Hypothalamus (tissue), 51 donors: ENCODE measurements at regions not wholly inside any gene's neighbourhood (a gene's known extent, or its start where the extent isn't known, plus 50 kb on each side); places are given as distances from the start of the nearest gene placed in this dataset.

ENCODE experiments used
- DNase-seq, 51 donors: peaks; one replicate each; lab custom pipeline; 2025; lab: John Stamatoyannopoulos, UW

DNA sequence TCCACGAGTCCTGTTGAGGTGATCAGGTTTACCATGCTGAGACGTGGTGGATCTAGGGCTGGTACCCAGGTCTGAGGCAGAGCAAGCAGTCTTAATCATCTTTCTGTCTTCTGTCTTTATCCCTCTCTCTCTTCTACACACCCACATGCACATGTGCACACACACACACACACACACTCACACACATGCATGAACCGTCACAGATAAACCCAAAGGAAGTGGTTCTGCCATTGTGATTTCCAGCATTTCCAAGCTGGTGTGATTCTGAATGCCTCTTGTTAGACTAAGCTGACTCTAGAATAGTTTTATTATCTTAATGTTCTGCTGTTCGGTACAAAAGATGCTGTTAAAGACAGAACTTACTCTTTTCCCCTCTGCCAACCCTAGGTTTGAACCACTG, 411.8 kb upstream of the SALL1 start:
- no peak for DNase-seq

DNA sequence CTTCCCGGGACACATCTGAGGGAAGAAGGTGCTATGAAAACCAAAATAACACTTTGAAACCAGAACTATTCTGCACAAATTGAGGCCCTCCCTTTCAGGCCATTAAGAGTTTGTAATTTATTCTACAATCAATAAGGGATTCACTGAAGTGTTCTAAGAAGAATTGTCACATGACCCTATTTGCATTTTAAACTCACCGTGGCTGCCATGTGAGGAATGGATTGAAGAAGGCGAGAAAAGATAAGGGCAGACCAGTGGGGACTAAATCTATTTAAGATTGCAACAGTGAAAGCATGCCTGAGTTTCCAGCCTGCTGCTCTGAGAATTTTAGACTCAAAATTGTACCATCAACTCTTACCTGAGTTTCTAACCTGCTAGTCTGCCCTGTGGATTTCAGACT, 408.8 kb upstream of the SALL1 start:
- no peak for DNase-seq

DNA sequence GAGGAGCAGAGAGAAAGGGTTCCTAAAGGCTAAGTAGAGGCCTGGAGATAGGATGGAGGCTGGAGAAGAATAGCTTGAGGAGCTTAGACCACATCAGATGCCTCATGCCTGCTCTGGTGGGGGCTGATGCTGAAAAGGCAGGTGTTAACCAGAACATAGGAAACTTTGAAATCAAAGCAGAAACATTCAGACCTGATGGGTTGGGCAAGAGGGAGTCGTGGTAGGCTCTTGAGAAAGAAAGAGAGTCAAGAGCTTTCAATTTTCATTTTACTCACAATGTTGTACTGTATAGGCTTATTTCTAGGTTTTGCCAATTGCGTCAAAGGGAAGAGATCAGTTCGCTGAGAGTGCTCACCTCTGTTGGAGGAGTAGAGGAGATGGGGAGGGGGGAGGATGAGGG, 406.6 kb upstream of the SALL1 start:
- no peak for DNase-seq

DNA sequence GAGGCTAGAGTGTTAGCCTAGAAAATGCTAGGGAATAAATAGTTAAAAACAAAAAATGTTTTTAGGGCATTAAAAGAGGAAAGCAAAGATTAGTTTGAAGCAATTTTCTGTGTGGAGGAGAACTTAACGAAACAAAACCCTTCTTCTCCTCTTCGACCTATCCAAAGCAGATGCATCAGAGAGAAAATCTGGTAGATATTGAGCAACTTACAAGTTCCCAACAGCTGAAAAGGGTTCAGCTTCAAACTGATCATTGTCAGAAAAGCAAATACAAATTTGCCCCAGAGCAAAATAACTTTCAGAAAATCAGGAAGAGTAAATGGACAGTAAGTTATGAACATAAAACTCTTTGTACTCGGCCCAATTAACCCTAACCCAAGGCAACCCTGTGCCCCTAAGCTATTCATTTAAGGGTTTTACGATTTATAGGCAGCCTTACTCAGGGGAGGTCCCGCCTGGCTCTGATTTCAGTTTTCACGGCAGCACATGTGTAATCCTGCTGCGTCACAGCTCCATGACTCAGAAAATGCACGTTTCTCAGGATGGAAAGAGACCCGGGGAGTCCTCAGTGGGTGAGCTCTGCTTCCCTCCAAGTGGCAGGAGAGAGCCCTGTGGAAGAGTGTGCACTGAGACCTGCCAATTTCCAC, 405.7 kb upstream of the SALL1 start:
- no peak for DNase-seq

DNA sequence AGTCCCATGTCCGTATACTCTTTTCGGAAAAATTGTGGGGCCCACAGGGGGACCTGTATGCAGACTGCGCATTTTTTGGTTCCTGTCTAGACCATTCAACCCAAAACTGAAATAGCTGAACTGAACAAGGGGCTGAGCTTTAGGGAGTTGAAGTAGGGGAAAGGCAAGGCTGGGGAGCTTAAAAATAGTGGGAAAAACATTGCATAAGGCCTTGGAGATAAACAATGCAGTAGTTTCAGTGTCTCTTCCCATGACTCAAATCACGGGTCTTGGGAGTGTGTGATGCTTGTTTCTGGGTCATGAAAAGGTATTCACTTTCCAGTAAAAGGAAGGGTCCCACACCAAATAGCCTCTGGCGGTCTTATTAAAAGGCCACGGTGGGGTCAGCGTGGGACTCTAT, 402.8 kb upstream of the SALL1 start:
- no peak for DNase-seq

DNA sequence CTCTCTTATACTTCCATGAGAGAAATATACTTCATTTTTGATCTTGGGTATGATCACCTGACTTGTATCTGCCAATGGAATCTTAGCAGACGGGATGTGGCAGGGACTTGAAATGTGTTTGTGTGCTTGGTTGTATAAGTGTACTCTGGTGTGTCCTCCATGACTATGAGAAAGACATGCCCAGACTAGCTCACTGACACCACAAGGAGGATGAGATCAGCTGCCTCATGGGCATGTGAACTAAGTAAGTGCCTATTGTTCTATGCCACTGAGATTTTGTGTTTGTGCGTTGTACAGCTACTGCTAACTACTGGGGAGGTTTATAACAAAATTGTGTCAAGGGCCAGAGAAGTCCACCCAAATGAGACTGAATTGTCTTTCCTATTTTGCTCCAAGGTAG, 402.2 kb upstream of the SALL1 start:
- DNase-seq: no peak

DNA sequence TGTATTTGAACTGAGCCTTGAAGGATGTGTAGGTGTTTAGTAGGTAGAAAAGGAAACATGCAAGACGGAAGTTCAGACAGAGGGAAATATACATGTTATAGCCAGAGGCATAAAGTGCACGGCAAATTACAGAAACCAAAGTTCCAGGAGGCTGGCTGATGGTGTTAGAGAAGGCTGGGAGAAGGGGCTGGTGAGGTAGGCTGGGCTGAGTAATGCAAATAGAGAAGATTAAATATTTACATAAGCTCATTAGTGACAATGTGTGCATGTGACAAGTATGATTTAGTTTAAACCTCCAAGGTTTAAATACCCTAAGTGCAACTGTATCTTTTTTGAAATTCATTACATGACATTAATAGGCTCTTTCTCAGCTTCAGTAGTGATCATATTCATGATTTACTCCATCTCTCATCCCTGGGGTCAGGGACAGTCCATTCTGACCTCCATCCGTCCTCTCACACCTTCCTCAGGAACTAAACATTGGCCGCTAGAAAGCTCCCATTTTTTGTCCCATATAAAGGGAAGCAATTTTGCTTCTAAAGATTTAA, 399.8 kb upstream of the SALL1 start:
- DNase-seq: no peak

DNA sequence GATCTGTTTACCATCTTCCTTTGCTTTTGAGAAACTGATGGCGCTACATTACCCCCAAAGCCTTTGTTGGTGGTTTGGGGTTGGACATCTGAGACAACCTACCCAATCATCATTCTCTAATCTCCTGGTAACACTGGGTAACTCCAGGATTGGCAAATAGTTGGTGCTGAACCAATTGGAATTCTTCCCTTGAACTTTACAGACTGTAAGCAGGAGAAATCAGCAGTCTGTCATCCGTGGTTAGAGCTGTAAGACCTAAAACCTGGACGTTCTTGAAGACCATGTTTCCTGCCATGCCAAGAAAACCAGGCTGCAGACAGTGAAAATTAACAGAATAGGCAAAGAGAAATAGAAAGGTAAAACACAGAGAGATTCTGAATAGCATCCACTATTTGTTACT, 398.8 kb upstream of the SALL1 start:
- DNase-seq: no peak

DNA sequence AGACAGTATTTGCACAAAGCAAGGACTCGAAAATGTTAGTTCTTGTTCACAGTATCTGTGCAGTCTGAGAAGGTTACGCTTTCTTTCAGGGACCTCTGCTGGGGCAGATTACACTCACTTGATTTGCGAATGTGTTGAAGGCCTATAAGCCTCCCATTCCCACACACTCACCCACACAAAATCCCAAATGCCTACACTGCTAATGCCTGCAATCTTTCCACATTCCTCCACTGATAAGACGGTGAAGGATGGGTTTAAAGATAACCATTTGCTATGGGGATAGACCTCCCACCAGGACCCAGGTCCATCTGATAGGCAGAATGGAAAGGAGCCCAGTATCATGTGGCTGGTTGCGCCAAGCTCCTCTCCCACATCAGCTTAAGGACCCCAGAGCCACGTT, 394.9 kb upstream of the SALL1 start:
- DNase-seq: no peak

DNA sequence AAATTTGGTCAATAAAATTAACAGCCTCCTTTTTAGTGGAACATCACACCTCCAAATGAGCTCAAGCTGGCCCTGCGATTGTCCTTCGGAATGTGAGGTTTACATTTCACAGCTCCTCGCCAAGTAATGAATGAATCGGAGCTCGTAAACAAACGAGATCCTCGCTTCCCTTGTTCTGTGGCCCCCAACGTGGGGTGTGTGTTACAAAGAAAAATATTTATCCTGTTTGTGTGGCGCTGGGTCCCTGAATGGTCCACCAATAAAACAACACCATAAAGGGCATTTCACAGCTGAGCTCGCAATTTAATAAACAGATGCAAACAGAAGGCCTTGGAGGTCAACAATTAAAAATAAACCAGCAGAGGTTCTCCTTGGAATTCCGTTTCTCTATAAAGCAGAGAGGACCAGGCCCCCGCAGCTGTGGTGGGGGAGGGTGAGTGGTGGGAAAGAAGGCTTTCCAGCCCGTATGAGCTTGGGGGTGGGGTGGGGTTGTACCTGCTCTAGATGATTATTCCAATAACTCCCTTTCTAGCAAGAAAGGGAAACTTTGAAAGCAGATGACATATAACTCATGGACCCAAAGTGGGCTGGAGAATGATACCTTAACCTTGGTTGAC, 393.9 kb upstream of the SALL1 start:
- DNase-seq: no peak

DNA sequence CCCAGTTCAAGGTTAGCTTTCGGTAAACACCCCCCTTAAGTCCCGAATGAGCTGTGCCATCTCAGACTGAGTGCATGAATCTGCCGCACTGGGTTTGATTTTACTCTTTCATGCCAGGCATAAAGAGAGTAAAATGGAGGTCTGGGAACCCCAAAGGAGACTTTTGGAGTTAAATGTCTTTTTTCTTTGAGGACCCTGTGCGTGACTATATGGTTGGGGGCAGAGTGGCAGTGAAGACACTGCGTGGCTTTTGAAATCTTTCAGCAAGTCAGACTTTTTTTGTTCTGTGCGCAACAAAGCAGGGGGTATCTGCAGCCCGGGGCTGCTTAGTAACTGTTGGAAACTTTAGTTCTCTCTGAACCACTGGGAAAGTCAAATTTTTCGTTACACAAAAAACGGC, 392.9 kb upstream of the SALL1 start:
- DNase-seq: no peak

DNA sequence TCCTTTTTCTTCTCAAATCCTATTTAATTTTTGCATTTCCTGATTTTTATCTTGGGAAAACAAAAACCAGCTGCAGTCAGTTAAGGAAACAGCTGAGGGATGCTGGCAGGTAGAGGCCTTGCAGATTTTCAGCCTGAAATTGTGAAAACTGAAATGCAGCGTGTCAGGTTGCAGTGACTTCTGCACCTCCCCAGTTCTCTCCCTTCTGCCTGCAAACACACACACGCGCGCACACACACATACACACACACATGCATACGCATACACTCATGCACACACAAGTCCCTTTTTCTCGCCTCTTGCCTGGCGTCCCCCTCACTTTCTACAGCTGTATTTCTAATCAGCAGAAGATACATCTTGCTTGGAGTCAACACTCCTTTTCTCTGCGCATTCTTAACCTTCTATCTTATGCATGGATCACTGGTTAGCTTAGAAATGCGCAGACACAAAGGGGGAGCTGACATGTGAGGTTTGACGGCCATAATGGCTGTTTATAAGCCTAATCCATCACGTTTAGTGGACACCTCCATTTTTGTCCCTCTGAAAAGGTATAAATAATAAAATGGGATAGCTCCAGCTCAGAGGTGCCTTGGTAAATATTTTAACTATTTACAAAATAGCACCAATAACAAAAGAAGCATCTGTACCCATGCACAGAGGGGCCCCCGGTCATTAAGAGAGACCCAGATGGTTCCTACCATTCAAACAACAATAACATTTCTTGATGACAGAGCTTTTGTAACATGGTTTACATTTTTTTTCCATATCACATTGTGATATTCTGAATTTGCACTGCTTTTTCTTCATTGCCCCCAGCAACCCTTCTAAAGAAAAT, 392.1 kb upstream of the SALL1 start:
- DNase-seq: no peak

DNA sequence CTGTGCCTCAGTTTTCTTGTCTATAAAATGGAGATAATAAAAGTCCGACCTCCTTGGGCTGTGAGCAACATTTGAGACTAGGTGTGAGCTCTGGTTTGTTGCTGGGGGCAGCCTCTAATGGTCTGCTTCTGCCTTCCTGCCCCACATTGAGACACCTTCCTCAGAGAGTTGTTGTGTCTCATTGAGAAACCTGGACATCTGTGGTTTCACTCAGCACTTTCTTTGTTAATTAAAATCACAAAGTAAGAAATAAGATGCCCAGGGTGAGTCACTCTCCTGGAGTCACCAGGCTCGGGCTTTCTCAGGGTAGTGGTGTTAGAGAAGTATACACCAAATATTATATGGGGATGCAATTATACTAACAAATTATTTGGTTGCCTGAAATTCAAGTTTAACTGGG, 389.2 kb upstream of the SALL1 start:
- no peak for DNase-seq

DNA sequence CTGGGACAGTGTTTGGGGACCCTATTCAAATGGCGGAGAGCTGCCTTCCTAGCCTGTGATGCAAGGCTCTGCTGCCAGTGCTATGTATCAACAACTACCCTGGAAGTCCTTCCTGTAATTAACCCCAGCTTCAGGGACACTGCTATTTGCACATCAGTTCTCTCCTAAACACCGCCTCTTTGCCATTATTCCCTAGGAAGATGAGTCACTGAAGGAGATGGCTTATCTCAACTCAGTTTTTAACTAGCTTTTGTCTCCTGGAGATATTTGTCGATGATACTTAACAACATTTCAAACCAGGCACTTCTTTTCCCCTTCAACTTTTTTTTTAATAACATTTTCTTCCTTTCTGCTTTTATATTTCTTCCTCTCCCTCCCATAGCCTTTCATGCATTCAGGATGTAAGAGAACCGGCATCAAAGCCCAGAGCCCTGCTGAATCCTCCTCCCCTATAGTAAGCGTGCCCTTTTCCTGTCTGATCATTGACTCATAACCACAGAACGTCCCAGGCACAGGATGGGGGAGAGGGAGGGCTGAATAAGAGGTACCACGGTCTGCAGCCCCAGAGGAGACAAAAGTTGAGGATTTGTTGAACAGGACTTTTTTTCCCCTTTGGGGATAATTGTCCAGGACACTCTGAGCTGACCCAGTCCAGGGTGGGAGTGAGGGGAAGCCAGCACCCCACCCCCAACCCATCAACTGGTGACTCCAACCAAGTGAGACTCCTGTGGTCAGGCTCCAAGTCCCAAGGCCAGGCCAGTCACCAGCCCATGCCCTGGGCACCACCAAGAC, 387.8 kb upstream of the SALL1 start:
- DNase-seq: peak in 1 of 51 donors; percentile 14

DNA sequence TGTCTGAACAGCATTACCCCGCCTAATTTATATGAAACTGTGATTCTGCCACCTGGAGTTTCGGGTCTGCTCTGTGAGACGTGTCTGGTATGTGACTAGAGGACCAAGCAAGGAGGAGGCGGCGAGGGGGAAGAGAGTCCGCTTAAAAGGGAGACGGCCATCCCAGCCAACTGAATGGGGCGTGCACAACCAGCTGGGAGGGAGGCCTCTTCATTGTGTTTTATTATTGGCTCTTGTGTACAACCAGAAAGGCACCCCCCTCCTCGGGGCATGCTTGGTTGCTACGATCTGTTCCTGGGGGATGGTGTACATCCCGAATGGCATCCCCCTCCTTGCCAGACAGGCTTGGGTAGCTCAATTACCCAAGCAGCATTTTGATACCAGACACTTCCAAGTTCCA, 384.5 kb upstream of the SALL1 start:
- no peak for DNase-seq

DNA sequence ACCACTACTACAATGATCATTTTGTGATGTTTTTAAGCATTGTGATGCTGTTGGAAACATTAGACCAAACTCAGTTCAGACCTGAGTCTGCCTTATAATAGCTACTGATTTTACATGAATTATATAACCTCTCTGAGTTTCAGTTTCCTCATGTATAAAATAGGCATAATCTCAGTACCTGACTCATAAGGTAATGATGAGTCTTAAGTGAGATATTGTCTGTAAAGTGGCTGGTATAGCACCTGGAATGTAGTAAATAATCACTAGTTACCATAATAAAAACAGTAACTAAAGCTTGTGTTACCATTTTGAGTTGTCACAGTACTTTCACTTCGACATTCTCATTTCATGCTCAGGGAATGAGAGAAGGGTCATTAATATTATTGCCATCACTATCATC, 381.5 kb upstream of the SALL1 start:
- DNase-seq: no peak

DNA sequence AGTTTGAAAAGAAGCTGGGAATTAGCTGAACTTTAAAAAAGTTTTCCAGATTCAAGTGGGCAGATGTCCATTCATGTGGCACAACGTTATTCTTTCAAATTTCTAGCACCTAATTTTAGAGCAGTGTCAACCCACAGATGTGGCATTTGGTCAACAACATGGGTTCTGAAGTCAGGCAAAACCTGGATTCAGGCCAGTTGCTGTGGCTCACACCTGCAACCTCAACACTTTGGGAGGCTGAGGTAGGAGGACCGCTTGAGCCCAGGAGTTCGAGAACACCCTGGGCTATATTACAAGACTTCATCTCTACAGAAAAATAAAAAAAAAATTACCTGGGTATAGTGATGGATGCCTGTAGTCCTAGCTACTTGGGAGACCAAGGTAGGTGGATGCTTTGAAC, 380.2 kb upstream of the SALL1 start:
- DNase-seq: no peak

DNA sequence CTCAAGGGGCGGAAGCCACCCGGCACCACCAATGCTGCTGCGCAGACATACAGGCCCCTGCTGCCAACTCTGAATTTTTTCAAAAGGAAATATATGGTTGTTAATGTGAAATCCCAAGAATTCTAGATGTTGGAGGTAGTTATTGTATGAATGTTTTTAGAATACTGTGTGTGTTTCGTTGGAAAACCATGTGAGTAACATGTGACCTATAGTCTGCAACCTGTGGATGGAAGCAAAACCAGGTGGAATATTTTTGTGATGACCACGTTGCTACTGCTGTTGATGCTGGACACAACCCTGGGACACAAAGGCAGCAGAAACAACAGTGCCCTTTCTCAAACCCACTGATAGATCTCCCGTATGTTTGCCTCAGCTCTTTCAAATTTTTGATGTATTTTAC, 376.3 kb upstream of the SALL1 start:
- DNase-seq: no peak

DNA sequence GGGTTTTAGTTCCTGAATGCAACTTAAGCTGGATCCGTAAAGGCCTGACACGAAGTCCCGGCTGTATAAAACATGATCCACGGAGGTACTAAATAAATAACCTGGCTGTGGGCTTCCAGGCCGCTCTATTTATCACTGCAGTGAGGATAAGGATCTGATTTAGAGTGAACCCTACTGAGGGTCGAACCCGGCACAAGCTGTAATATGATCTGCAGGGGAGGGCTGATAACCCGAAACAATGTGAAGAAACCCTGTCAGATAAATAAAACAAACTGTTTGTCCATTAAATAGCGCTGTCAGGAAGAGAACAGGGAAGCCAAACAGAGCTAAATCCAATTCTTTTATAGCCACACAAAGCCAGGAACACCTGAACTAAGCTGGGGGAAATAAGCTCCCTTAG, 375.6 kb upstream of the SALL1 start:
- no peak for DNase-seq

DNA sequence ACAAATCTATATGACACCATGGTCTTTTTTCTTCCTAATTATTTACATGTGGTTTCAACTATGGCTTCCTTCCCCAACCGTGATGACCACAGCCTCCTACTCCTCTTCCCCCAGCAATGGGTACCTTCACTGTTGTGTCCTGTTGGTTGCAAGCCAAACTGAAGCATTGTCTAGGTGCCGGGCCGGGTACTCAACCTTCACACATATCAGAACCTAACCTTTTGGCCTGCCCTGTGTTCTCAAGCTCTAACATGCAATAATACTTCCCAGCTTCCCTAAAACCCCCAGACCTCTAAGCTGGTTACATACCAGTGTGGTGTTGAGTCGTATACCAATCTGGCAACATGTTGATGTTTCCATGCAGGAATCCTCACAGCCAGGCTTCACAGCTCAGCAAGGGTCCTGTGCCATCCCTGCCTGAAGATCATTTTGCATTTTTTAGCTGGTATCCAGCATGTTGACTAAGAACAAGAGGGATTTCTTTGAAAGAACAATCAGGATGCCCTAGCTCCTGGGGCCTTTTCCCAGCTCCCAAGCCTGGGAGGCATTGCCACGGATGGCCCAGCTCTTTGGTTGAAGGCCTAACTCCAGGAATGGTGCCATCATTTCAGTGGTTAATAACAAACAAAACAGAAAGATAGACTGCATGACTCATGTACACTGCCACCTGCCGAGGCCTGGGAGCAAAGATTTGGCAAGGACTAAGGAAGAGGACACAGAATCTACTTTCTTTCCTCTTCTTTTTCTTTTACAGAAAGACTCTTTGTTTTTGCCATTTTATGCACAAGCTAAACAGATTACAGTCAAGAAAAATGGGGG, 373.7 kb upstream of the SALL1 start:
- DNase-seq: peak in 7 of 51 donors; percentile 8 to 51 (median 25)
